GM19397 (cell line): ENCODE measurements at regions not wholly inside any gene's neighbourhood (a gene's known extent, or its start where the extent isn't known, plus 50 kb on each side); places are given as distances from the start of the nearest gene placed in this dataset.
"Not testable (repeated sequence)": the region's sequence is repeated elsewhere in the genome, so short reads cannot be mapped to it uniquely, and the experiment has no call there.

ENCODE experiments used
- ATAC-seq: cut with Tn5 transposase; IDR thresholded peaks from one replicate; pipeline ENCODE4 v1.9.1; 2021; ENCODE audit warnings: mild to moderate bottlenecking, moderate library complexity; ENCODE audit not compliant: unreplicated experiment

DNA sequence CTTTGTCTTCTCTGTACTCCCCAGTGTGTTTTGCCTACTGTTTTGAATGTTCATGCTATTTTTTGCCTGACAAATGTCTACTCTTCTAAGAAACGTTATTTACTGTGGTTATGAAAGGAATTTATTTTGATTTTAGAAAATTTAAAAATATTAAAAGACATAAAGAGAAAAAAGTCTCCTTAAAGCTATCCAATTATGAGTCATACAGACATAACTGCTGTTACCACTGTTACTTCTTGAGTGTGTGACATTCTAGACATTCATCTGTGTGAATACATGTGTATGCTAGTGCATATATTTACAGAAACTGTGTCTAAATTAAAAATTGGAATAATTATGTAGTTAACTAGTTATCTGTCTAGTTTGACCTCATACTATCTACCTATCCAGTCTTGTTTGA lies 187.6 kb upstream of the SGCG start:
- no peak for ATAC-seq

DNA sequence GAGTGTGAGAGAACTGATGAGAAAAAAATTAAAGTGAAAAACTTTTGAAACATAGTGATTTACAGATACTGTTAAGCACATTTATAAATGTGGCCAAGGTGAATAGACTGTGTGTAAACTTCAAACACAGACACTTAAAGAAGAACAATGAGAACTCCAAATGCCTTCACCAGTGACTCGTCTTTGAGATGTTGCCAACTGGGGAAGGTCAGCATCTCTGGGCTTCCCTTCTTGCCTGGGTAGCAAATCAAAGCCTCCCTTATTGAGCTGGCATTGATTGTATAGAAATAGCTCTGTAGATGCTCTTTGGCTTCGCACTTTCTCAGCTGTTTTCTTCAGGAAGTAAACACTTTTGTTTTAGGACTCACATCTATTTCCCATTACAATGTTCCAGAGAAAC lies 177.3 kb upstream of the SGCG start:
- ATAC-seq: no peak

DNA sequence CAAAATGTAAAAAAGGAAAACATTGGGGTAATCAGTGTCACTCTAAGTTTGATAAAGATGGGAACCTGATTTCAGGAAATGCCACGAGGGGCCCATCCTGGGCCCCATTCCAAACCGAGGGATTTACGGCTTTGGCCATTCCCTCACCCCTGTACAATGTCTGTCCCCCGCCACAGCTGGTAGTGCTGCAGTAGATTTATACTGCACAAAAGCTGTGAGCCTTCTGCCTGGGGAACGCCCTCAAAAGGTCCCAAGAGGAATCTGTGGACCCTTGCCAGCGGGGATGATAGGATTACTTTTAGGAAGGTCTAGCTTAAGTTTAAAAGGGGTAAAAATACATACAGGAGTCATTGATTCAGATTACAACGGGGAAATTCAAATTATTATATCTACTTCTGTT lies 173.4 kb upstream of the SGCG start:
- no peak for ATAC-seq

DNA sequence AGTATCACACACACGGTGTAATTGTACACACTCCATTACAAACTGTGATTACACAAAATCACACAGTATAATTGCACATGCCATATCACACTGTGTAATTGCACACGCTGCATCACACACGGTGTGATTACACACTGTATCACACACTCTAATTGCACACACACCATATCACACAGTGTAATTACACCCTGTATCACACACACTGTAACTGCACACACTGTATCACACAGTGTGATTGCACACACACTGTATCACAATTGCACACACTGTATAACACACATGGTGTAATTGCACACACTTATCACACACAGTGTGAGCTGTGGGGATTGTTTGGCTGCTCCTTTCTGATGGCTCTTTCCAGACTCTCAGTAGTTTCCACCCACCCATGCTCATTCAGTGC lies 162.6 kb upstream of the SGCG start:
- ATAC-seq: no peak

DNA sequence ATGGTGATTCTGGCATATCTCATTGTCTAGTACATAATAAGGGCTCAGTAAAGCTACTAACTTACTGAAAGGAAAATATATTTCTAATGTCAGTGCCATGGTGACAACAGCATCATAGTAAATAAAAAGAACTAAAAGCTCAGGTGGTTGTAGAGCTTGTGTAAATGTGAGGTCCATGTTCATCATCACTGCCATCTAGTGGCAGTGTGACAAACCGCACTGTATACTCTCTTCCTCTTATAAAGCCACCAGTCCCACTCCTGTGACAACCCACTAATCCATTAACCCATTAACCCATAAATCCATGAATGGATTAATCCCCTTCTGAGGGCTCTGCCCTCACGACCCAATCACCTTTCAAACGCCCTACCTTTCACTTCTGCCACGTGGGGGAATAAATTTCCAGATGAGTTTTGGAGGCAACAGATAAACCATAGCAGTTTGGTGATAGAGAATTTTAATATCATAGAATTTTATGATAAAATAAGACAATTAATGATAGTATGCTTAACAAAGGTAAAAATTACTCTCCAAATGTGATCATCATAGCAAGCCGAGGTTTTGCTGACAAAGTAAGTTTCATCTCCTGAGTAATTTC lies 160.4 kb upstream of the SGCG start:
- ATAC-seq: peak; percentile 96

DNA sequence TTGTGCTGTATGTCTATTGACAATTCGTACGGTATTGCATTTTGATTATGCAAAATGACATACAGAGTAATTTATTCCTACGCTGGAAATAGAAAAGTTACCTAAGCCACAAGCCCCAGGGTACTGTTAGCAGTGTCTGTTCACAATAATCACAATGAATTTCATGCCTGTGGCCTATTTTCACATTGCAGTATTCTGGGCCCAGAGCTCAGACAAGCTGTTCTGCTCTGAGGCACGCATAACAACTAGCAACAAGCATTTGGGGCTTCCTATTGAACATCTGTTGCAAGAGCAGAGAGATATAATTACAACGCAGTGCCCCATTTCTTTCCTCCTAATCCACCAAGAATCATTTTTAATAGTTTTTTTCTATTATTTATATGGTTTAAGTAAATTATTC lies 158.9 kb upstream of the SGCG start:
- no peak for ATAC-seq

DNA sequence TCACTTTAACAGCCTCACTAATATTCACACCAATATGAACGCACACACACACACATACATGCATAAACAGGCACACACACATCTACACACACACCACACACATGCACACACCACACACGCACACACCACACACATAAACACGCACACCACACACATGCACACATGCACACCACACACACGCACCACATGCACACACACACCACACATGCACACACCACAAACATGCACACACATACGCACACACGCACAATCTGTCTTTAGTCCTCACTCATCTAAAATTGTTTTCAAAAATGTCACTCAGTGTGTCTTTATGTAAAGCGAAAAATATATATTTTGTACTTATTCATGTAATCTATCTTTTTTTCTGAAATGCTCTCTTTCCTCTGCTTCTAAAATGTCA lies 158.1 kb upstream of the SGCG start:
- ATAC-seq: no peak

DNA sequence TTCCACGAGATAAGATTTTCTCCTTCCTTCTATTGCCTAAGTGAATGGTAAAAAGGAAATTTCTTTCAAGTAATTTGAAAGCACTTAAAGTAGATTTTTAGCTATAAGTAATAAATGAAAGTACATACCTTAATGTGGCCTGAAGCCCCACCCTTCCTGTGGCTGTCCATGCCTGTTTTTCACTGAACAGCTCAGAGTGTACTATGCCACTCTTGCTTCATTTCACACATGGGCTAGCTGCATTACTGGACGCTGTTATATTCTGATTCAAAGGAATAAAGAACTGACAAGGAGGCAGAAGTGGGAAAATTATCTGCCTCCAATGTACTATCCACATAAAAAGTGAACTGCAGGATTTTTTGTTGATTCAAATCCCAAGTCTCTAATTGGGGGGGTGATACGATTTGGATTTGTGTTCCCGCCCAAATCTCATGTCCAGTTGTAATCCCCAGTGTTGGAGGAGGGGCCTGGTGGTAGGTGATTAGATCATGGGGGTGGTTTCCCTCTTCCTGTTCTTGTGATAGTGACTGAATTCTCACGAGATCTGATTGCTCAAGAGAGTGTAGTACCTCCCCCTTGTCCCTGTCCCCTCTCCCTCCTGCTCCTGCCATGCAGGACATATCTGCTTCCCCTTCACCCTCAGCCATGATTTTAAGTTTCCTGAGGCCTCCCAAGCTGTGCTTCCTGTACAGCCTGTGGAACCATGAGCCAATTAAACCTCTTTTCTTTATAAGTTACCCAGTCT lies 154.7 kb upstream of the SGCG start:
- ATAC-seq: no peak

DNA sequence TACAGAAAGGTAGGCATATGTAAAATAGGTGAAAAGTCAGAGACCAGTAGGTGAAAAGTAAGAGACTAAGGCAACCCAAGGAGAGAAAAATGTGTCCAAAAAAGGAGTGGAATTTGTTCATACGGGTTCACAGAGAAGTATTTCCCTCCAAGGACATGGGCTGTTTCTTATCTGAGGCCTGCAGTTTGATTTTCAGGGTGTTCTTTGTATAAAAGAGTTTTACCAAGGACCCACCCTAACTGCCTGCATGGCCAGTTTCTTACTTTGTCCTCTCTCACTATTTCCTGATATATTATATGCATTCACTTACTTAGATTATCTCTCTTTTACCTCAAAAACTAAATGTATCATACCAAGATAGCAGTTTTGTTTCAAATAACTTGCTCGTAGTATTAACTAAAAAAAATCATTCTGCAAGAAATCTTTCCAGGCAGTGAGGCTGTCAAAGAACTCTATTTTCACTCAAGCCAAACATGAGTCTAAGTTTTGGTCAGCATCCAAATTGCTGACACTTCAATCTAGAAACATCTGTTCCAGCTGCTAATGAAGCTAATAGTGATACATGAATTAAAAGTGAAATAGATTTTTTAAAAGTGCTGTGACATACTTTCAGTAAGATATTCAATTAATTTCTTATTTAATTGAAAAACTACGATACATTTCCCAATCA lies 141.4 kb upstream of the SGCG start:
- ATAC-seq: no peak

DNA sequence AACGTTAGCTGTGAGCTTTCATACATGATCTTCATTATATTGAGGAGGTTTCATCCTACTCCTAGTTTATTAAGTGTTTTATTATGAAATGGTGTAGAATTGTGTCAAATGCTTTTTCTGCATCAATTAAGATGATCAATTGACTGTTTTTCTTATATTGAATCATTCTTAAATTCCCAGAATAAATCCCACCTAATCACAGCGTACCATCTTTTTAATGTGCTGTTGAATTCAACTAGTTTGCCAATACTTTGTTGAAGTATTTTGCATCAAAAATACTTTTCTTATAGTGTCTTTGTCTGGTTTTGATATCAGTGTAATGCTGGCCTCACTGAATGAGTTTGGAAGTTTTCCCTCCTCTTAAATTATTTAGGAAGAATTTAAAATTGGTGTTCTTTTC lies 138.6 kb upstream of the SGCG start:
- no peak for ATAC-seq

DNA sequence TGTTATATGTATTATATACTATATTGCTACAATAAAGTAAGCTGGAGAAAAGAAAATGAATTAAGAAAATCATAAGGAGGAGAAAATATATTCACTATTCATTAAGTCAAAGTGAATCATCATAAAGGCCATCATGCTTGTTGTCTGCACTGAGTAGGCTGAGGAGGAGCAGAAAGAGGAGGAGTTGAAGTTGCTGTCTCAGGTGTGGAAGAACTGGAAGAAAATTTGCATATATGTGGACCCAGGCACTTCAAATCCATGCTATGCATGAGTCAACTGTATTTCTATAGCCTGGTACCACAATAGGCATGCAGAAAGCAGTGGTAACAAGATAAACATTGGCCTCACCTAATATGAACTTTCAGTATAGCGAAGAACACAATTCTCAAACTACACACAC lies 135.9 kb upstream of the SGCG start:
- ATAC-seq: no peak

DNA sequence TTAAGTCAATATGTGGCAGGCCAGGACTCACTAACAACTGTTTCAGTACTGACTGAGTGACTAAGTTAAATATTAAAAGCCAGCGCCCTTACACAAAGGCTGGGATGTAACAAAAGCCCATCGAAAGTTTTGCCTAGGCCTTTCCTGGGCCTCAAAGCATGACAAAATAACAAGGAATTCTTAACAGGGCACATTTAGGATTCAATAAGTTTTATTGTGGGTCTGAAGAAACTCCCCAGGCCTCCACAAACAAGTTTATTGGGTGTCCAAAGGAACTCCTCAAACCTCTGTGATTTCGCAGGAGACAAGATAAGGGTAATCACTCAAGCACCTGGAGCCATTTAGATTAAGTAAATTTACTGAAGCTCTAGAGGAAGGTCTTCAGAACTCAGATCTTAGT lies 130.7 kb upstream of the SGCG start:
- no peak for ATAC-seq

DNA sequence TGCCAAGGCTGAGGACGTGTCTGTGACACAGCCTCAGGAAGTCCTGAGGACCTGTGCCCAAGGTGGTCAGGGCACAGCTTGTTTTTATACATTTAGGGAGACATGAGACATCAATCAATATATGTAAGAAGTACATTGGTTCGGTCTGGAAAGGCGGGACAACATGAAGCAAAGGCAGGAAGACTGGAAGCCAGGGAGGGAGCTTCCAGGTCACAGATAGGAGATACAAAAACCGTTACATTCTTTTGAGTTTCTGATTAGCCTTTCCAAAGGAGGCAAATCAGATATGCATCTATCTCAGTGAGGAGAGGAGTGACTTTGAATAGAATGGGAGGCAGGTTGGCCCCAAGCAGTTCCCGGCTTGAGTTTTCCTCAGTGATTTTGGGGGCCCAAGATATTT lies 127.1 kb upstream of the SGCG start:
- not testable (repeated sequence) for ATAC-seq

DNA sequence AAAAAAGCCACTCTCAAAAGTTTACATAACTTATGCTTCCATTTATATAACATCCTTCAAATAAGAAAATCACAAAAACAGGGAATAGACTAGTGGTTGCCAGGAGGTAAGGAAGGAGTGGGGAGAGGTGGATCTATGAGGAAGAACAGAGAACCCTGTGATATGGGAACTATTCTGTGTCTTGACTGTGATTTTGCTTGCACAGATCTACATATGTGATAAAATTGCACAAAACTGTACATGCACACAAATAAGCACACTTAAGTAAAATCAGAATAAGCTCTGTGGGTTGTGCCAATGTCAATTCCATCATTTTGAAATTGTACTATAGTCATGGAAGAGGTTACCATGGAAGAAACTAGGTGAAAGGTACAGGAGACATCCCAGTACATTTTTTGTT lies 121.6 kb upstream of the SGCG start:
- ATAC-seq: no peak

DNA sequence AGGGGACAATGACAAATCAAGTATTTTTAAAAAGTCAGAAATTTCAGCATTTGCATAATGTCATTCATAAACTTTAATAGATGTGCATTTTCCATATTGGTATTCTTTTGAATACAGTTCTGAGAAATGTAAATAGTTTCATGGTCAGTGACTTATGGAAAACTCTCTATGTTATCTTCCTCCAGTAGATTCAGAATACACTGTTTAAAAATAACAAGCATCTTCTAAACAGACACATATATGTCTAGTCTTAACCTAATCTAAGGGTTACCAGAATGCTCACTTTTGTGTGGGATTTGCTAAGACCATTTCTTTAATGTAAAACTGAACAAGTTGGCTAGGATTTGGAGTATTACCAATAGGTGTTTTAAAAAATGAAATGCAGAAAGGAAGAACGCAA lies 119.8 kb upstream of the SGCG start:
- no peak for ATAC-seq

DNA sequence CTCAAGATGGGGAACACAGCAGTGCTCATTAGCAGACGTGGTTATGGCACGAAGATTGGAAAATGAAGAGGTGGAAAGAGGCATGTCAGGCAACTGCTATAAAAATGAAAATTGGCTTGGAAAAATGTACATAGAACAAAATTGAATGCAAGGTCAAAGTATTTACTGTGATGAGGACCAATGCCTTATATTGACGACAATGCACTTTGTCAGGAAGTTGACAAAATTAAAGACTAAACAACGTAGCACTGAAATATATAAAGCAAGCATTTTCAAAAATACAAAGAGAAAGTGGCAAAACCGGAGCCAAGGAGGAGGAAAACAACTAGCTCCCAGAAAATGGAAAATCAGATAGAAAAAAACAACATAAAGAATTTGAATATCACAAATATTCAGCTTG lies 113.7 kb upstream of the SGCG start:
- ATAC-seq: no peak

DNA sequence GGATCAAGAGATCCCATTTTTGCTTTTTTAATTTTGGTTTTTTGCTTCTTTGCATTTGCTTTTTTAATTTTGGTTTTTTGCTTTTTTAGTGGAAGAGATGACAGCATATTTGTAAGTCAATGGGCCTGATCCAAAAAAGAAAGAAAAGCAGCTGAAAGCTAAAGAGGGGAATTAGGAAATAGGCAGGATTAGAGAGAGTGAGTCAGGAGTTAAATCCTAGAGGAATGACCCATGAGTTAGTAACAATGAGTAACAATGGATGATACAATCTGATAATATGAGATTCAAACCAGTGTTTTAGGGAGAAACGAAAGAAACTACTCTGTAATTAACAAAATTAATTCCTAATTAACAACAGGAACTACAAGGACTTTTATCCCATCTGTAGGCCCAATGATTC lies 111.2 kb upstream of the SGCG start:
- no peak for ATAC-seq

DNA sequence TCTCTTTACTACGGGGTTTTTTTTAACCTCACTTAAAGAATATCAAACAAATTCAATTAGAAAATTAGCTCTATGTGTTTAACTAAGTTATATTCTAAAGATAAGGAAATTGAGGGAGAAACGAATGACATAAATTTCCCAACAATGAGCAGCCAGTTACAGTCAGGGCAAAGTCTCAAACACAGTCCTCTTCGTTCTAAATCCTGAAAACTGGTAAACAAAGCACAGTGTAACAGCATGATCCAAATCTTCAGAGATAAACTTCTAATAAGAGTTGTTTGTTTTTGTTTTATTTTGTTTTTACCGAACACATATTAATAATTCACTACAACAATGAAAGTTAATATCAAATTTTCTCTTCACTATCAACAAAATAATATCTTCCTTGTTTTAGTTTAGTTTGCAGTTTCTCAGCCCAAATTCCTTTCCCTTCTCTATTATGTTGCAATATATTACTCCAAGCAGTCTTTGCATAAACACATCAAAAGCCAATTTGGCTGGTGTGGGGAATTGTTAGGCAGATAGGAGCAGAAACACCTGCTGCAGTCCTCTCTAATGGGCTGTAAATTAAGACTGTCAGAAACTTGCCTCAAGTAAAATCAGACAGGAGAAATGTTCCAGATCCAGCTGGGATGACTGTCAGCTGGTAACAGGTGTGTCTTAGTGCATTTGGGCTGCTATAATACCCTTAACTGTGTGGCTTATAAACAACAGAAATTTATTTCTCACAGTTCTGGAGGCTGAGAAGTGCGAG lies 106.5 kb upstream of the SGCG start:
- no peak for ATAC-seq

DNA sequence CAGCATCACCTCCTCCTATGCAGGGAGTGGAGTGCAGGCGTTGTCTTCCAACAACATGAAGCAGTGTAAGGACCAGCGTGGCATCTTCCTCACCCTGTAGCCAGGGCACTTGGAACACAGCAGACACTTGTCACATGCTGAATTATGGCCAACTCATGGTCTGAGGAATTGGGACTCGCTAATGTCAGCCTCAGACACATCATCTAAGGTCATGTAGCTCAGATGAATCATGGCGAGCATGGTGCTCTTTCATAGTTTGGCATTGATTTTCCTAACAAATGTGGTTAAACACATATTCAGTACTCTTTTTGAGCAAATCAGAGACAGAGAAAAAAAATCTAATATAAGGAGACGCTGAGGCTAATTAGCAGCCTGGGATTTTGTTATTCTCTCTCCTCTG lies 99.6 kb upstream of the SGCG start:
- no peak for ATAC-seq

DNA sequence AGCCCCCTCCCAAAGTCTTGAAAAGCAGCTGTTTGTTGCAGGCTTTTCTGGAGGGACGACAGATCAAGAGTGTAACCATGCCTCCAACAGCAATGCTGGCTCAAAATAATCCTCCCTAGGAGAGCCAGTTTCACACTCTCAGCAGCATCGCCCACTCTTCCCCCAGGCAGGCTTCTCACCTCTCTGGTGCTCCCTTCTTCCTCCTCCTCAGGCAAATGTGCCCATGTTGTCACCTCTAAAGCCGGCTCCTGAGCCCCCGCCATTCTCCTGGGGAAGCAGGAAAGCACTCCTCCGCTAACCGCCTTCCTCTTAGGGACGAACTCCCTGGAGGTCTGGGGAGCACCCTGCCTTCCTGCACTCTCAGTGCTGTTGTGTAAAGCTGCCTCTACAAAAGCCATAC lies 98.9 kb upstream of the SGCG start:
- no peak for ATAC-seq

DNA sequence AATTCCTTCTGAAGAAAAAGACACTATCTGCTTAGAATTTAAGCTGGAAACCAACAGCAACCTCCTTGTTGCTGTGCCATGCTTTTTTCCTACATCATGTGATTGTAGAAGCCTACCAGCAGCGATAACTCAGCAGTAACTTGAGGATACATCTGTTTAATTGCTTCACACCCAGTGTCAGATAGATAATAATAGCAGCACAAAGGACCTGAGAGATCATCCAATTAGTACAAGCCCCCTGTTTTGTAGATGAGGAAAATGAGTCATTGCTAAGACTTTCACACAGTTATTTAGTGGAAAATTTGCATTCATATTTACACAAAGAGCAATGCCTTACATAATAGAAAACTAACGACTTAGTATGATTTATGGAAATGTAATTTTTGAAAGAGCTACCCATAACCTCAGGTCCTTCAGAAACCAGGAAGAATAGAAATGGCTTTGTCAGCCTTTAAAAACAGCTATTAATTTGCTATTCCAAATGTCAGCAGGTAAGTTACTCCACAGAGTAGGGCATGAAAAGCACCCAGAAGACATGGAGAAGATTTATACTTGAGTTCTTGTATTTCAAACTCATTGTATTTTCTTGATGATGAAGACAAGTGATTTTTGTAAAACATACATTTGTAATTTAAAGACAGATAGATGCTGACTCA lies 93.7 kb upstream of the SGCG start:
- no peak for ATAC-seq
